GM21447 (cell line): ENCODE measurements at regions not wholly inside any gene's neighbourhood (a gene's known extent, or its start where the extent isn't known, plus 50 kb on each side); places are given as distances from the start of the nearest gene placed in this dataset.

Experiments
- ATAC-seq: cut with Tn5 transposase; IDR thresholded peaks from one replicate; pipeline ENCODE4 v1.9.1; 2021; ENCODE audit not compliant: unreplicated experiment

- ATAC-seq = no peak
Measured at GRCh38 chr4:173860094-173860493, 330.1 kb upstream of the HAND2 start.

GRCh38 chr4:173859091-173859713 lies 329.2 kb upstream of the HAND2 start:
- ATAC-seq = no peak

DNA sequence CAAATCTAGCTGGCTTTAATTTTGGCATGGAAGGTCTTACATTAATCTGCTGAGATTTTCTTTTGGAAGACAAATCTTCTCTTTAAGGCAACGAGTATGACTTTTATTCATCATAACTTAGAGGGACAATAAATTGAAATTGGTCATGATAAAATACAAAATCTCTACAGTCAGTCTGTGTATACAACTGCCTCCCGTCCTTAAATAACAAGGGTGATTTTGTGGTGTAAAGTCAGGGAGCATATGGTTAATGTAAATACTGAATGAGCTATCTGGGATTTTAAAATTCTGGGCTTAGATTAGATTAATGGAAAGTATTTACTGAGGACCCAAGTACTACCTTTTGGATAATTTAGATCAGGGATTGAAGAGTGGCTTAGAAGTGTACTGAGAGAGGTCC lies 328.4 kb upstream of the HAND2 start:
- ATAC-seq = no peak

DNA sequence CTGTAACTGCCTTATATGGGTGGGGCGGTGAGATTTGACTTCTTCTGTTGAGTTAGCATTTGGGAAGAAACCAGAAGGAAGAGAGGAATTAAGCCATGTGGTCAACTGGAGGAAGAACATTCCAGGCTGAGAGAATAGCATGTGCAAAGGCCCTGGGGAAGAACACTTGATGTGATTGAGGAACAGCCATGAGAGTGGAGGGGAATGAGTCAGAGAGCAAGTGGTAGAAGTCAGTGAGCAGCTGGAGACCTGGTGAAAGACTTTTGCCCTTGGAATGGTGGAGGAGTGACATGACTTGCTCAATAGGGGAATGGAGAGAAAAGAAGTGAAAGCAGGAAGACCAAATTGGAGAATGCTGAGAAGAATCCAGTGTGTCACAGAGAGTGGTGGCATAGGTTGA lies 327.8 kb upstream of the HAND2 start:
- ATAC-seq = no peak

DNA sequence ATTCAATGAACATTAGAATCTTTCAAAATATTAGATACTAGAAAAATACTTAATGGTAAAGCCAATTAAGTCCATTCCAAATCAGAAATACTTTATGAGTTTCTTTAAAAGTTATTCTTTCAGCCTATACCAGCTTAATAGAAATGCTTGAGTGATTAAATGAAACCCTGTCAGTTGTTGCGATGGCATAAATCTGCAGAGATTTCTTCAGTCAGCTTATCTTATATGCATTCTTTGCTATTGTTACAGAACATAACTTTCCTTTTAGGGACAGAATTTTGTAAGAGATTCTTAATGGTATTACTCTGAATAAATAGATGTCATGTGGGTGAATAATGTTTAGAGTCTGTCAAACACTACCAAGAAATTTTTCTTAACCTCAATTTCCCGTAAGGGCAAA lies 325.0 kb upstream of the HAND2 start:
- ATAC-seq = no peak

DNA sequence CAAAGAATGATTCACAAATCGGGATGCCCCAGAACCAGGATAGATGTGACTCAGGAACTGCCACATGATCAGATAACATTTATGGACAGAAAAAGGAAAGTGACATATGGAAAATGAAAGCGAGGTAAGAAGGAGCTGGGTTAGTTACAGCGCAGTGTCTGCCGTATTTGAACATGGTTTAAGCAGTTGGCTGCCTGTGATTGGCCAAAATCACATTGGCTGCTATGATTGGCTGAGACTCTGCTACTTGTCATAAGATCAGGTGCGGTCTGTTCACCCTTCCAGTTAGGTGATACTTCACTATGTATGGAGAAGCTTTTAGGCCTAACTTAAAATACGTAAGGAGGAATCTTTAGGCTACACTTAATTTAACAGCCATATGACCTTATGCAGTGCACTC lies 322.7 kb upstream of the HAND2 start:
- no peak for ATAC-seq

DNA sequence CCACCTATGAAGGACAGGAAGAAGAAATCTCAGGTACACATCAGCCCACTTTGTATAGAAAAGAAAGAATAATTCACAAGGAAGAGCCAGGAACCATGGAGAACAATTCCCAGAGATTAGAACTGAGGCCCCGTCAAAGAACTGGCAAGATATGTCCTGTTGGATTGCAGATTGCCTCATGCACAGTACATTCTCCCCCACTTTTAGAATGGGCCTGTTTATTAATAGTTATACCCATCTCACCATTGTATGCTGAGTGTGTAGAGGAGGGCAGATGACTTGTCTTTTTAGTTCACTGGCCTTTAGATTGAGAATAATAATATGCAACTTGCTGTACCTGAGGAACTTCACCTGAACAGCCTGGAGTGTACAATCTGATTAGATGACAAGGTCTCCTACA lies 315.6 kb upstream of the HAND2 start:
- no peak for ATAC-seq

- no peak for ATAC-seq
Measured at GRCh38 chr4:173839865-173840264, 309.8 kb upstream of the HAND2 start.

GRCh38 chr4:173837517-173837916 lies 307.5 kb upstream of the HAND2 start:
- no peak for ATAC-seq

DNA sequence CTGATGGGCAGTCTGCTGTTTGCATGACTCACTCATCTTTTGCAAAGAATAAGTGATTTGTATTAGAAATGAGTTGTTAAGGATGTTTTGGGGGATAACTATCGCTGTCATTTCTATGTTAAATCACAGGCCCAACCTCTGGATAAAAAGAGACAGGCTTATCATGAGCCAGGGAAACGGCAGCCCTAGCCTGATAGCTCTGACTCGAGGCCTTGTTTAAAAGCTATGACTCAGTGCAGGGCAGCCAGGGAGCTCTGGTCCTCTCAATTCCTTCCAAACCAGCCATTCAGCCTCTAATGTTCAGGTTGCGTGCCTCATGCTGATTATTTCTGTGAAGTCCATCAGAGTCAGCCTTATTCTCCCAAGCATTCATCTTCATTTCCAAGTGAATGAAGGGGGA lies 305.9 kb upstream of the HAND2 start:
- no peak for ATAC-seq

GRCh38 chr4:173834151-173834550 lies 304.1 kb upstream of the HAND2 start:
- no peak for ATAC-seq

- ATAC-seq = no peak
Measured at GRCh38 chr4:173829565-173829964, 299.5 kb upstream of the HAND2 start.

DNA sequence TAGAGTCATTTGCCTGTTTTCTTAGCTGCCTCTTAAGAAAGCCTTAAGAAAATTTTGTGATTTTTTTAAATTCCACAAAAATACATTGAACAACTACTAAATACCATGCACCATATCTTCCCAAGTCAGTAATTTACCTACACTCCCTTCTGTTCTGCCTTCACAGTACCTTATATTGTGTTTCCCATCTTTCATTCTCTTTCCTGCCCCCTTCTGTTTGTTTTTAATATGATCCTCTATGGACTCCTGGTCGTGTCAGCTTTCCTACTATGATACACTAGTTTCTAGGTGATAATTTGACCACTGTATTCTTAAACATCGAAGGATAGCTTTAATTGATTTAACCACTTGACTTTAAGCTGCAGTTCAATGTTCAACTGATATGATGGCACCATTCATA lies 297.7 kb upstream of the HAND2 start:
- ATAC-seq = no peak

DNA sequence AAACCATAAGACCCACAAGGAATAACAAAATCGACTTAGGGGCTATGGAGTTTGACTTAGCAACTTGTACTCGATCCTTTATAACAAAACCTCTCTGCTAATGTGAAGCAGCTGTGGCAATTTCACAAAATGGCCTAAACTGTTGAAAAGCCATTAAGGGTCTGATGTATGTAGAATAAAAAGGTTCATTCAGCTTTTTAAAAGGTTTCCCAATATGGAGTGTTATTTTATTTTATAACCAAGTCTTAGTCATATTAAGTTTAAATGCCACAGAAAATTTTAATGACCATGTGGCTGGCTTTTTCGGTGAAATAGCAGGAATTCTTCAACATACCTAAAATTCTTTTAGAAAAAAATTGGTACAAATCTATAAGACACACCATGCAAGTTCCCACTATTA lies 291.8 kb upstream of the HAND2 start:
- no peak for ATAC-seq

- ATAC-seq = no peak
Measured at GRCh38 chr4:173821036-173821435, 291.0 kb upstream of the HAND2 start.

DNA sequence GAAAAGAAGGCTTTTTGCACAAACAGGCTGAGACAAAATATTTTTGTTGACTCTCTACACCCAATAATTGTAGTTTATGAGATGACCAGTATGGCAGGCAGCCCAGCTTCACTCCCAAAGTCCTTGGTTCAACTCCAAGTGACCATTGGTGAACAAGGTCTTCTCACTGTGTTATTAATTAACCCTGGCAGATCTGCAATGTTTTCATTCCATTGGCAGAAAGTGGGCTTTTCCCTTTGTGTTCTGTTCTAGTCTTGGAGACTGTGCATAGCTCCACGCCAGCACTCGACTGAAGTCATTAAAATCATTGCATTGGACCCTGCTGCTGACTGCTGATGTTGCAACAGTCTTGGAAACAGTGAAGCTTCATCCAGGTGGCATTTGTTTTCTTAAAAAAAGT lies 277.3 kb upstream of the HAND2 start:
- no peak for ATAC-seq

GRCh38 chr4:173805884-173806283 lies 275.9 kb upstream of the HAND2 start:
- no peak for ATAC-seq

DNA sequence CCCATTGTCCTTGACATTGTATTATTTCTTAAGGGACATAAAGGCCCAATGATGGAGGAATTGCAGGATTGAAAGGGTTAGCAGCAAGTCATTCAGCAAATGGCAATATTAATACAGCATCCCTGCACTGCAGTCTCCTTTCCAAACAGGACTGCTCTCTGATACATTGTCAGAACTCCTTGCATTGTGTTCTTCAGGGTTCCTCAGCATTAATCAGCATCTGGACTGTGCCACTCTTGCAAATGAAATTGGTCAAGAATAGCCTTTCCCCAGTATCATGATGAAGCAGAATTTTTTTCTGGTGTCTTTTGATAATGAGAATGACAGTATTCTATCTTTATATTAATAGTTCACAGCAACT lies 272.6 kb upstream of the HAND2 start:
- ATAC-seq = no peak

DNA sequence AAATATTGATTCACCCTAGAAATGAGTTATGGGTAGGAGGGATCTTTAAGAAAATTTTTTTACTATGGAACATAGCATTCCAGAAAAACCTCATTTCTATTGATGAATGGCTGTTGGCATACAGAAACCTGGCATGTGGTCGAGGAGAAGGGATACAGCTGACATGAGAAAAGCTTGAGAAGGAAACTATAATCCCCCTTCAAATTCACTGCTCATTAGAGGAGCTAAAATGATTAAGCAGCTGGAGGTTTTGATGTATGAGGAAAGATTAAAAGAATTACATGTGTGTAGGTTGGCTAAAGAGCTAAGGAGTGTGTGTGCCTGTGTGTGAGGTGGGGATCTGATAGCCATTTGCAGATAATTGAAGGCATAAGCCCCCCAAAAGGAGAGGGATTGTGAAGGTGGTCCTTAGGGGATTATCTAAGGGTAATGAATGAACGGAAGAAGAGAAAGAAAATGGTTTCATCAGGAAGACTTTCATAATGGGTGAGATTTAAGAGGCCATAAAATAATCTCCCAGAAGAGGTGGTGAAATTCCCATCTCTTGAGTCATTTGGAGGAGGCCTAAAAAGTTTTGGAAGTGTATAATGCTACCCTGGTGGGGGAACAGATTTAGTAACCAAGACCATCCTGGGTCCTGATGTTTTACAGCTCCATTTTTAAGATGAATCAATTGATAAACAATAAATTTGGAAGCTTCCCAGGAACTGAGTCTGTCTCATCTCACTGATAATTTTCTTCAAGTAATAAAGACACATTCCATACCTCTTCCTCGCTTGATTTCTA lies 272.0 kb upstream of the HAND2 start:
- ATAC-seq = no peak

- no peak for ATAC-seq
Measured at GRCh38 chr4:173801361-173801760, 271.3 kb upstream of the HAND2 start.

DNA sequence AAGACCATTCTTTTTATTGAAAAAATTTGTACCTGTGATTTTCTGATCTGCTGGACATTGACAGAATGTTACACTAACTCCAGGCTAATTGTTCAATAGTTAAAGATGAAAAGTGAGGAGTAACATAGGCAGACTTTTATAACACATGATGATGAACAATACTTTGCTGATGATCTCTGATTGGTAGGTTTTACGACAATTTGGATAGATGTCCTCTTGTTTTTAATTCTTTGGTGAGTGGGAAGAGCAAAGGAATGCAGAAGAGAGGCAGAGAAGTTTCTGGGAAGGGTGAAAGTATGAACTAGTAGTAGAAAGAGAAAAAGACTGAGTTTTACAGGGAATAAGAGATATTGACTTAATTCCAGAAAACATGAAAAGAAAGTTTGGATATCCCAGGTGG lies 267.3 kb upstream of the HAND2 start:
- no peak for ATAC-seq

DNA sequence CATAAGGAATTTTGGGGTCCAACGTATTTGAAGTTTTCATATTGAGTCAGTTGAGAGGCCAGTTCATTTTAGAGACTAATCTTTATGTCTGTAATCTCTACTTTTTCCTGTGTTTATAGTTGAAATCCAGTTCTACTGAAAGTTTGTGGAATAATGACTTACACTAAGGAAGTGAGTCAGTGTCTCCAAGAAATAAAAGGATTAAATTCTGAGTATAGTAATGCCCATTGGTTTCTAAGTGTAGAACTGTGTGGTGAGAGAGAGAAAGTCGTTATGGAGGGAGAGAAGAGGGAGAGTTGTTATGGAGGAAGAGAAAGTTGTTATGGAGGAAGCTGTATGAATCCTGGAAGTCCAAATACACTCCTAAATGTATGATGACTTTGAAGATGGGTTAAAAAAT lies 264.6 kb upstream of the HAND2 start:
- ATAC-seq = no peak

DNA sequence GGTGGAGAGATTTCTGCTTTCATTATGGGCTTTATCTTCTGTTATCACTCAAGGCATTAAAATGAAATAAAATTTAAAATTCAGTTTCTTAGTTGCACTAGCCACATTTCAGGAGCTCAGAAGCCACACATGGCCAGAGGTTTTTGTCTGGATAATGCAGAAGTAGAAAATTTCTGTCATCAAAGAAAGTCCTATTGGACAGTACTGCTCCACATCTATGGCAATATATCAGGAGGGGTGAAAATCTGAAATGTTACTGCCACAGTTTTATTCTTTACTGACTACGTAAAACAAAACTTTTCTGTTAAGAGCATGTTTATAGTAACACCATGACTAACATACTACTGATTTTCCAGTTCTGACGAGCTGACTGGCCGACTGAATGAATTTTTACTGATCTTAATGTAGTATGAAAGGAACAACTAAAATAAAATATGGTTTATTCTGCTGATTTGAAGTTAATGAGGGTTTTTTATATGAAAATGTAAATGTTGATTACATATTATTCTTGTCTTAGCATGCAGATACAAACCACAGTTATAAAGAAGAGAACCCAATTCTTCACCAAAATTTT lies 264.0 kb upstream of the HAND2 start:
- ATAC-seq = no peak
